ENCODE measurements at regions not wholly inside any gene's neighbourhood (a gene's known extent, or its start where the extent isn't known, plus 50 kb on each side); places are given as distances from the start of the nearest gene placed in this dataset.
A peak's percentile ranks its signal among the peaks of the same experiment; 100 is the strongest.

DNA sequence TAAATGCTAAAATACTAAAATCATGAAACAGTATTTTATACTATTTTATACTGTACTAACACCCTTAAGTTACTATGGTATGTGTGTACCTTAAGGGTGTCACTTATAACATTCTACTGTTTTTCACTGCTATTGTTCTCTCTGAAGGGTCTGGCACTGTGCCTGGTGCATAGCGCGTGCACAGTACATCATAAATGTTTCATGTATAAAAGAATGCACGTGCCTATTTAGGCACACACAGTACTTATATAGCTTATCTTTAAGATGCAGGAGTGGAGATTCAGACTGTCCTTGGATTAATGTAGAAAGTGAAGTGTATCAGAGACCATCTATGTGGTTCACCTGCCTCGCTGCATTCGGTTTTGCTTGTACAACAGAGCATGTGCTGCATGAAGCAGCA lies 64.0 kb upstream of the SGK1 start:
- peak; percentile 65 for DNase-seq
- no peaks in the 10 kb centered on the region for H3K27me3 ChIP-seq

DNA sequence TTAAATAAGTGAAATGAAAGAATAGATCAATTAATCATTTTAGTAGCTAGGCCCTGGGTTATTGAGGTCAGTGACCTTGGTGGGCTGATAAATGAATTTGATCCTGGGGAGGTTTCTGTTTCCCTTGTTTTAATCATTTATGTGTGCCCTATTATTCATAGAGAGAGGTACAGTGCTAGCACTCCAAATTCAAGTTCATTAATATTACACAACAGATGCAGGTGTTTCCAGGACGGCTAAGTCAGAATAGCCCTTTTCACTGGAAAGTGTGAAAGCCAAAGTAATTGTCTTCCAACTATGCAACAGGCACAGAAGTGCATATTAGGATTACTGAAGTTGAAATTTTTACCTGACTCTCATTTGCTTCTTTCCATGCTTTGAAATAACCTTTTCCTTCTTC lies 61.7 kb upstream of the SGK1 start:
- Histone ChIP-seq H3K4me3 (no peak overlapping the region), H3K9me3 (no peaks in the 10 kb centered on the region), H3K4me1 (no peaks in the 10 kb centered on the region), H3K27ac (peak overlapping the region; percentile 45), H3K27me3 (no peaks in the 10 kb centered on the region), H3K9ac (ENCODE audit: low read depth in 2 of 2, low read length in 2 of 2) (no peak overlapping the region), H3K36me3 (no peaks in the 10 kb centered on the region)
- DNase-seq: no peak
- TF ChIP-seq, protein P1, sequence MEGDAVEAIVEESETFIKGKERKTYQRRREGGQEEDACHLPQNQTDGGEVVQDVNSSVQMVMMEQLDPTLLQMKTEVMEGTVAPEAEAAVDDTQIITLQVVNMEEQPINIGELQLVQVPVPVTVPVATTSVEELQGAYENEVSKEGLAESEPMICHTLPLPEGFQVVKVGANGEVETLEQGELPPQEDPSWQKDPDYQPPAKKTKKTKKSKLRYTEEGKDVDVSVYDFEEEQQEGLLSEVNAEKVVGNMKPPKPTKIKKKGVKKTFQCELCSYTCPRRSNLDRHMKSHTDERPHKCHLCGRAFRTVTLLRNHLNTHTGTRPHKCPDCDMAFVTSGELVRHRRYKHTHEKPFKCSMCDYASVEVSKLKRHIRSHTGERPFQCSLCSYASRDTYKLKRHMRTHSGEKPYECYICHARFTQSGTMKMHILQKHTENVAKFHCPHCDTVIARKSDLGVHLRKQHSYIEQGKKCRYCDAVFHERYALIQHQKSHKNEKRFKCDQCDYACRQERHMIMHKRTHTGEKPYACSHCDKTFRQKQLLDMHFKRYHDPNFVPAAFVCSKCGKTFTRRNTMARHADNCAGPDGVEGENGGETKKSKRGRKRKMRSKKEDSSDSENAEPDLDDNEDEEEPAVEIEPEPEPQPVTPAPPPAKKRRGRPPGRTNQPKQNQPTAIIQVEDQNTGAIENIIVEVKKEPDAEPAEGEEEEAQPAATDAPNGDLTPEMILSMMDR (IDR thresholded peaks at IDR 0.05): no peak
- intact Hi-C loops (cut with DNase I): loop anchor here (10.0 kb wide), 1 partner anchor 255 kb away; no protein-coding TSS in a partner anchor

More for the DNA sequence above, 64.0 kb upstream of the SGK1 start:
- Histone ChIP-seq H3K9ac (ENCODE audit: low read depth in 2 of 2, low read length in 2 of 2) (no peak overlapping the region), H3K4me3 (no peak overlapping the region), H3K9me3 (no peaks in the 10 kb centered on the region), H3K36me3 (no peaks in the 10 kb centered on the region), H3K4me1 (no peaks in the 10 kb centered on the region), H3K27ac (no peak overlapping the region)
- TF ChIP-seq, protein P1 (IDR thresholded peaks at IDR 0.05): no peak
- intact Hi-C loops (cut with DNase I): no loop called here

DNA sequence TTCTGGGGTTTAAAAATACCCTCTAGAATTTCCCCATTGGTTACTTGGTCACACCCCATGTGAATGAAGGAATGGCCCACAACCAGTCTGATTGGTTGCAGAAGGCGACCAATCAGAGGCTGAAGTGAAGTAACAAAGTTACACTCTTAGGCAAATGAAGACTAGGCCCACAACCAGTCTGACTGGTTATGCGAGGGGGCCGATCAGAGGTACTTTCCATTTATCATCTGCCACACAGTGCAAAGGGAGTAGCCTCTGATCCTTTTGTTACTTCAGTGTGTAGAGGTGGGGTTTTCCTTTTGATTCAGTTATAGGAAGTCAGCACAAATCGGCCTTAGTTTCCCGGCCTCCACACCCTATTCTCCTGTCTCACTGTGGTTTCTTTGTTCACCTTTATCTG lies 61.2 kb upstream of the SGK1 start:
- no peak overlapping the region for H3K4me3 ChIP-seq
- DNase-seq: peak; percentile 88
- intact Hi-C loops (cut with DNase I): loop anchor here (10.0 kb wide), 1 partner anchor 256 kb away; no protein-coding TSS in a partner anchor
- H3K27me3 ChIP-seq: no peaks in the 10 kb centered on the region
- no peaks in the 10 kb centered on the region for H3K9me3 ChIP-seq
- TF ChIP-seq, protein P1 (IDR thresholded peaks at IDR 0.05): no peak
- no peak overlapping the region for H3K9ac ChIP-seq (ENCODE audit: low read depth in 2 of 2, low read length in 2 of 2)
- no peaks in the 10 kb centered on the region for H3K36me3 ChIP-seq
- H3K4me1 ChIP-seq: no peaks in the 10 kb centered on the region
- H3K27ac ChIP-seq: peak overlapping the region; percentile 48

DNA sequence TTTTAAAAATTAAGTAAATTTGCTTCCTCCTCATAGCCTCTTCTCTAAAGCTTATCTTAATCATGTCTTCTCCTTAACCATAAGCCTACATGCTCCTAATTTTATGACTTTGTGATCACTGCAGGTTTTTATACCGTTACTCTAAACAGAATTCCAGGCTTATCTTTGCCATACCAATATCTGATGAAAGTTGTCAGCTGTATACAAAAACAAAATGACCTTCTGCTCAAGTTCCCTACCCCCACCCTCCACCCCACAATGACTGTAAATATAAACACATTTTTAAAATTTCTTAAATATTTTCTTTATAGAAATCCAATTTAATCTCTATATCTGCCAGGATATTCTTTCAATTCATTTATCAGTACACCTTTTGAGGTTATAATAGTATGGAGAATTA lies 60.5 kb upstream of the SGK1 start:
- no peaks in the 10 kb centered on the region for H3K27me3 ChIP-seq
- no peak for DNase-seq
- H3K36me3 ChIP-seq: no peaks in the 10 kb centered on the region
- no peak overlapping the region for H3K4me3 ChIP-seq
- TF ChIP-seq, protein P1 (IDR thresholded peaks at IDR 0.05): no peak
- no peak overlapping the region for H3K27ac ChIP-seq
- intact Hi-C loops (cut with DNase I): loop anchor here (10.0 kb wide), 1 partner anchor 256 kb away; no protein-coding TSS in a partner anchor
- no peaks in the 10 kb centered on the region for H3K4me1 ChIP-seq
- no peaks in the 10 kb centered on the region for H3K9me3 ChIP-seq
- H3K9ac ChIP-seq (ENCODE audit: low read depth in 2 of 2, low read length in 2 of 2): no peak overlapping the region

DNA sequence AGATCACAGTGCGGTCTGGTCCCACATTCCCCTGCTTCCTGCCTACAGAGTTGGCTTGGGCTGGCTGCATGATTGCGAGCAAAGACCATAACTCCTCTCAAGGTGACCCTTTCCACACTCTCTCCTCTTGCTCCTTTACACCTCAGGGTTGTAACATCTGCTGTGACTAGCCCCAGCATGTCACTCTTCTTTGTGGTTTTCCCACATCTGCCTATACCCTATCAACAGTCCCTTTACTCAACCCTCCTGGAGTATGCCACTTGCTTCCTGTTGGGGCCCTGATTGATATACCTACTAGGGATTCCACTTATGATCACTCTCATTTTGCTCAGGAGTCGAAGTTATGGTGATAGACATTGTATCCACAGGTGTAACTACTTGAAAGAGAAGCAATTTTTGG lies 58.9 kb upstream of the SGK1 start:
- TF ChIP-seq, protein P1 (IDR thresholded peaks at IDR 0.05): no peak
- Histone ChIP-seq H3K4me3 (no peak overlapping the region), H3K27me3 (no peaks in the 10 kb centered on the region), H3K9me3 (no peaks in the 10 kb centered on the region), H3K9ac (ENCODE audit: low read depth in 2 of 2, low read length in 2 of 2) (no peak overlapping the region), H3K36me3 (no peaks in the 10 kb centered on the region), H3K4me1 (peaks cover 3% of the 10 kb centered on the region), H3K27ac (no peak overlapping the region)
- intact Hi-C loops (cut with DNase I): loop anchor here (10.0 kb wide), 1 partner anchor 258 kb away; no protein-coding TSS in a partner anchor
- no peak for DNase-seq

Measured in colonic mucosa (tissue), 4 donors.